ENCODE measurements at regions not wholly inside any gene's neighbourhood (a gene's known extent, or its start where the extent isn't known, plus 50 kb on each side); places are given as distances from the start of the nearest gene placed in this dataset.
"Not testable (repeated sequence)": the region's sequence is repeated elsewhere in the genome, so short reads cannot be mapped to it uniquely, and the experiment has no call there.

DNA sequence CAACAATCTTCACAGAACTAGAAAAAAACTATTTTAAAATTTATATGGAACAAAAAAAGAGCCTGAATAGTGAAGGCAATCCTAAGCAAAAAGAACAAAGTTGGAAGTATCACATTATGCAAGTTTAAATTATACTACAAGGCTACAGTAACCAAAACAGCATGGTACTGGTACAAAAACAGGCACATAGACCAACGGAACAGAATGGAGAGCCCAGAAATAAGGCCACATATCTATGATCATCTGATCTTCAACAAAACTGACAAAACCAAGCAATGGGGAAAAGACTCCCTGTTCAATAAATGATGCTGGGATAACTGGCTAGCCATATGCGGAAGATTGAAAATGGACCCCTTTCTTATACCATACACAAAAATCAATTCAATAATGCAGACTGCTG lies 74.4 kb upstream of the RTN4 start:
- not testable (repeated sequence) for DNase-seq (ENCODE audit: low spot score)

DNA sequence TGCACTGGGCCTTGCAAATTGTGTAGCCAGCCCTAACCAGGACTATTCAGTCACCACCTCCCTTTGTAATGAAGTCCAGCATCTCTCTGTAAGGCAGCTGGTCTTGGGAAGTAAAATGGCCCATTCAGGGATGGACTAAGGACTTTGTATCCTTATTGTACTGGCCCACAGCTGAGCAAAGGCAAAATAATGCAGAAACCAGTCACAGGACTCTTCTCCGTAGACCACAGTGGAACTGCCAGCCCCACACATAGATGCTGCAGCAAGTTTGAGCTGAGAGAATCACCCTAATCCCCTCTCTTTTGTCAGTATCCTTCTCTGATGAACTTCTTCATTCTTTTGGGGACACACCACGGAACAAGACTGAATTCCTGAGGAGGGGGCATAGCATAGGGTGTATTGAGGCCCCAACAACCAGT lies 73.6 kb upstream of the RTN4 start:
- DNase-seq (ENCODE audit: low spot score), result no peak

GRCh38 chr2:55120634-55121359 lies 70.5 kb upstream of the RTN4 start:
- peak; percentile 30 for DNase-seq (ENCODE audit: low spot score)

- DNase-seq (ENCODE audit: low spot score), result no peak
These were observed 69.6 kb upstream of the RTN4 start for GRCh38 chr2:55119711-55120487.

DNA sequence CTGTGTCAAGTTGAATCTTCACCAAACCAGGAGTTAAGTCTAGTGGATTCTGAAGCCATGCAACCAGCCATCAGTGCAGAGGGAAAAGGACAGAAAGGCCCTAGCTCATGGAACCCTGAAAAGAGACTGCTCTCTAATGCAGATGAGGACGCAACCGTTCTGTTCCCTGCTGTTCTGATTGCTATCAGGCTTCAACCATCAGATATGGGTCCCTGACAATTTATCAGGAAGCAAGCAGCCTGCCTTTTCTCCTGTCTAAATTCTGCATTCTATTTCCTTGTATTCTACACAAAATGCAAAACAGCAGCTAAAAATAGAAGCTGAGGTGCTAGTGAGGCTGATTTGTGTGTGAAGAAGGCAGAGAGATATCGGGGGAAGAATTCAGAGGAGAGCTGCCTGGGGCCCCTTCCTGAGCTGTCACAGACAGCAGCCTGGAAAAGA lies 68.4 kb upstream of the RTN4 start:
- peak; percentile 33 for DNase-seq (ENCODE audit: low spot score)

DNA sequence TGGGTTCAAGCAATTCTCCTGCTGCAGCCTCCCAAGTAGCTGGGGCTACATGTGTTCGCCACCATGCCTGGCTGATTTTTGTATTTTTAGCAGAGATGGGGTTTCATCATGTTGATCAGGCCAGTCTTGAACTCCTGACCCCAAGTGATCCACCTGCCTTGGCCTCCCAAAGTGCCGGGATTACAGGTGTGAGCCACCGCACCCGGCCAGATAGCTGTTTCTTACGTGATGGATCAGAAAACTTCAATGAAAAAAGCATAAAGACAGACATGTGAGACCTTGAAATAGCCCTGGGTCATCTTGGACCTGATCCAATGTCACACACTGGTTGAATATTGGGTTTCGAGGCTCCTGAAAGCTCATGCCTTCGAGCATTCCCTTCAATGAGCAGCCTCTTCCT lies 66.7 kb upstream of the RTN4 start:
- DNase-seq (ENCODE audit: low spot score), result no peak

- no peak for DNase-seq (ENCODE audit: low spot score)
These were observed 66.3 kb upstream of the RTN4 start for GRCh38 chr2:55116598-55116964.

DNA sequence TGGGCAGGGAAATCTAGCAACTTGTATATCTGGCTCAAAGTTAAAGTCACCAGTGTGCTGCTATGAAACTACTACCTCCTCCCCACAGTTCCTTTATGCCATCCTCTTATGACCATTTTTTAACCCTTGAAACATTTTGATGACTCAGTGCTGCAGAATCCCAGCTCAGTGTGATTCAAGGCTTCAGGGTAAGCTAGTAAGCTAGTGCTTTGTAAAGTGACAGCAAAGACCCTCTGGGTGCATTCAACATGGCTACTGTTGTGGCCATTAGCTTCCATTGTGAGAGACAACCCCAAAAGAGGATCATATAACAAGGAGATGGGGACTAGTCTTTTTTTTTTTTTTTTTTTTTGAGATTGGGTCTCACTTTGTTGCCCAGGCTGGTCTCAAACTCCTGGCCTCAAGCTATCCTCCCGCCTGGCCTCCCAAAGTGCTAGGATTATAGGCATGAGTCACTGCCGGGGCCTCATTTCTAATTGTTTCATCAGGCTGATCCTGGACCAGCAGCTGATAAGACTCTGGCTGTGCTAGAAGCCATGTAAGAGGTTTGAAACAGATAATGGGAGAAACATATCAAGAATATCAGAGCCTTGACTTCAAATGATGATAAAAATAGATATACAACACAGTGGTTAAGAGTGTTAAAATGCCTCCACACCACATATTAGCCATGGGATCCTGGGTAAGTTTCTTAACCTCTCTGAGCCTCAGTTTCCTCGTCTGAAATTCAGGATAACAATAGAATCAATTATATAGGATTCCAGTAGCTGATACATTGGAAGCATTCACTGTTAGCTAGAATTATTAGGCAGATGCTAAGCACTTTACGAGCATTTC lies 65.7 kb upstream of the RTN4 start:
- no peak for DNase-seq (ENCODE audit: low spot score)

DNA sequence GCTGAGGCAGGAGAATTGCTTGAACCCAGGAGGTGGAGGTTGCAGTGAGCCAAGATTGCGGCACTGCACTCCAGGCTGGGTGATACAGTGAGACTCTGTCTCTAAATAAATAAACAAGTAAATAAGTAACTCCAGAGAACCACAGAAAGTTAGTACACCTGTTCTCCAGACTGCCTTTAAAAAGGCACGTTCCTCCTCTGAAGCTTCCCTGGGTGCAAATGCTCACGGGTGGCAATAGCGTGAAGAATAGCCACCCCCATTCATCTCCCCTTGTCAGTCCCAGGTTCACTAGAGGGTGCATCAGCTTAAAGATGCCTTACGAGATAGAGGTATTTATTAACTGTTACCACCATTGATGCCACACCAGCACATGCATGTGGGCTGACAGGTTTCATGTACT lies 64.3 kb upstream of the RTN4 start:
- no peak for DNase-seq (ENCODE audit: low spot score)

- DNase-seq (ENCODE audit: low spot score), result no peak
These were observed 63.8 kb upstream of the RTN4 start for GRCh38 chr2:55114082-55114481.

GRCh38 chr2:55112229-55113031 lies 62.2 kb upstream of the RTN4 start:
- peak; percentile 48 for DNase-seq (ENCODE audit: low spot score)

GRCh38 chr2:55111570-55112228 lies 61.4 kb upstream of the RTN4 start:
- DNase-seq (ENCODE audit: low spot score), result no peak

GRCh38 chr2:55111230-55111569 lies 60.9 kb upstream of the RTN4 start:
- no peak for DNase-seq (ENCODE audit: low spot score)

DNA sequence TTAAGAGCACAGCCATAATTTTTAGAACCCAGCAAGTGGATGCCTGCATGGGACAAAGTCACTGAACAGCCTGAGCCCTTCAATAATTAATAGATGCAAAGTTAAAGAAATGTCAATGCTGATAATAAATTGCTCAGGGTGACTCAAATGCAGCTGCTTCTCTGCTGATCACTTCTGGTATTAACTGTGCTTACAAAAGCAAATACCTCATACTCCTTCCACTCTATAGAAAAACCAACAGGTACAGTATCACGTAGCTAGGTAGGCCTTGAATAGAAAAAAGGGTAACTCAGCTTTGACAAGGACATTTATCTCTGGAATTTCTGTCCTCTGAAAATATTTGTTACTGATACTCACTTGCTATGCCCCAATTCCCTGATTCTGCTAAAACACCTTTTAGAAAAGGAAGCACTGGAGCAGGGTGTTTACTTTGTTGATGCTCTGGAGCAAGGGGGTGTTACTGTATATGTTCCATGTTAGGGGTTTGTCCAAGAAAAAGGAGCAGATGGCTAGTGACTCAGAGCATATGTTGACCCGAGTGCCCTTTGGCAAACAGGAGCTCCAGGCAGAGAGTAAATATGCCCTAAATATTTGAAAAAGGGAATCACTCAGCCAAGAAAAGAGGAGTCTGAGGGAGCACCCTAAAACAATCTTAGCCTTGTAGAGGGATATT lies 59.1 kb upstream of the RTN4 start:
- no peak for DNase-seq (ENCODE audit: low spot score)

DNA sequence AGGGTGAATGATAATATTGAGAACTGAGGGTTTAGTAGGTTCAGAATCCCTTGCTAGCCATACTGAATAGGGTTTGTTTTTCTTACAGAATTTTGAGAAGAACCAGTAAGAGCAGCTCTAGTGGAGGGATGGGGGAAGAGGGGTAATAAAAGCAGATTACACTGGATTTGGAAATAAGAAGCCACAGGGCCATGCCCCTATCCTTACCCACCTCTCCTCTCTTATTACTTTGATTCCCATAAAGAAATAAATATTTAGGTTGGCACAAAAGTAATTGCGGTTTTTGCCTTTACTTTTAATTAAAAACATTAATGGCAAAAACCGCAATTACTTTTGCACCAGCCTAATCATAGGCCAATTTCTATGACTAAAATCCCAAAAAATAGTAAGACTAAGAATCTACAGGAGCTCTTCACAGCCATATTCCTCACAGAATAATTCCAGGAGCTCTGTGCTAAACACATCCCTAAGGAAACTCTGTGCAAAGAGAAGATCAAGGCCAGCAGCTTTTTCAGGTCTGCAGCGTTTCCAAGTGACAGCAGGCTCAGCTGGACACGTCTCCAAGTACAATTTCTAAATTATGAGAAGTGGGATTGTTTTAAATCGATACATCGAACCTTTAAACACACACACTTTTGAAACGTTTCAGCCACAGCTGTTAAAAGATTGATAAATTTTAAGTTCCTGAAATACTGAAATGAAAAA lies 58.4 kb upstream of the RTN4 start:
- DNase-seq (ENCODE audit: low spot score), result no peak

- no peak for DNase-seq (ENCODE audit: low spot score)
These were observed 57.2 kb upstream of the RTN4 start for GRCh38 chr2:55107436-55107835.

DNA sequence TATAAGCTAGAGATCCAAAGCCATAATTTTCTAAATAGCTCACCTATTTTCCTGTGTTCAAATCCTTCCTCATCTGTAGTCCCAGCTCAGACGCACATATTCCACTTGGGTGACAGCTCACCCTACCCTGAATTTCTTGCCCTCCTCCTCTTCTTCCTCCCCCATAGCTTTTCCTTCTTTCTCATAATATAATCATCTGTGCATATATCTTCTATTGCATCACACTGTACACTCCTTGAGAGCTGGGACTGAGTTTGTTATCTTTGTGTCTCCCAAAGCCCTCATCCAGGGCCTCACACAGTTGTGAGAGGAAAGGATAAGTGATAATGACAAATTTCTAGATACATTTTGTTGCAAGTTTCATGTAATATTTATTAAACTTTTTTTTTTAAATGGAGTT lies 55.9 kb upstream of the RTN4 start:
- DNase-seq (ENCODE audit: low spot score), result no peak

DNA sequence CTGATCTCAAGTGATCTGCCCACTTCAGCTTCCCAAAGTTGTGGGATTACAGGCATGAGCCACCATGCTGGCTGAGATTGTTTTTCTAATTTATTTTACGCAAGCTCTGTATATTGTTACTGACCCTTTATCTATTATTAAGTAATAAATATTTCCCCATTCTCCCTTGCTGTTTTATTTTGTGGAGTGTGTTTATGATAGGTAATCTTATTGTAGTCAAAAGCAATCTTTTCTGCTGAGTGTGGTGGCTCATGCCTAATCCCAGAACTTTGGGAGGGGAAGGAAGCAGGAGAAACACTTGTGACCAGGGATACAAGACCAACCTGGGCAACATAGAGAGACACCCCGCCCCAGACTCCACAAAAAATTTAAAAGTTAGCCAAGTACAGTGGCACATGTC lies 55.2 kb upstream of the RTN4 start:
- DNase-seq (ENCODE audit: low spot score), result no peak

DNA sequence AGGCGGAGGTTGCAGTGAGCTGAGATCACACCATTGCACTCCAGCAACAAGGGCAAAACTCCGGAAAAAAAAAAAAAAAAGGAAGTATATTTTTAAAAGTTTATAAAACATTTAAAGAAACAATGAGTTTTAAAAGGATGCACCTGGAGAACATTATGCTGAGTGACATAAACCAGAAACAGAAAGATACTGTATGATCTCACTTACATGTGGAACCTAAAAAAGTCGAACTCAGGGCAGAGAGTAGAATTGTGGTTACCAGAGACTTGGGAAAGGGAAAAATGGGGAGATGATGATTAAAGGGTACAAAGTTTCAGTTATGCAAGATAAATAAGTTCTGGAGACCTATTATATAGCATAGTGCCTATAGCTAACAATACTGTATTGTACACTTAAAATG lies 52.8 kb upstream of the RTN4 start:
- DNase-seq (ENCODE audit: low spot score), result peak; percentile 54
